ENCODE measurements at regions not wholly inside any gene's neighbourhood (a gene's known extent, or its start where the extent isn't known, plus 50 kb on each side); places are given as distances from the start of the nearest gene placed in this dataset.

DNA sequence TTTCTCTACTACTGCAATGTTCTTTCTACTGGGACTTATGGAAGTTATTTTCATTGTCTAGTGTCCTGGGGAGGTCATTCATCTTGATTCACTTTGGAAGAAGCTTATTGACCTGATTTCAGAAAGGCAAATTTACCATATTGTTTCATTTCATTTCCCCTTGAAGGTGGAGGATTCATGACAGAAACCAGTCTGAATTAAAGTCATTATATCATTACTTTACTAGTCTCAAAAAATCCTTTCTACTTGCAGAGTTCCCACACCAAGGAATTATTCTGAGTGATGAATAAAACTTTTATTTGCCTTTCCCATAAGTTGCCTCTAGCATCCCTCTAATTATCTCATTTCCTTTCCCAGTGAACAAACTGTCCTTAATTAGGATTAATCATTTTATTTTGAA lies 163.8 kb downstream of the RASSF9 start:
- TF ChIP-seq, protein P1, sequence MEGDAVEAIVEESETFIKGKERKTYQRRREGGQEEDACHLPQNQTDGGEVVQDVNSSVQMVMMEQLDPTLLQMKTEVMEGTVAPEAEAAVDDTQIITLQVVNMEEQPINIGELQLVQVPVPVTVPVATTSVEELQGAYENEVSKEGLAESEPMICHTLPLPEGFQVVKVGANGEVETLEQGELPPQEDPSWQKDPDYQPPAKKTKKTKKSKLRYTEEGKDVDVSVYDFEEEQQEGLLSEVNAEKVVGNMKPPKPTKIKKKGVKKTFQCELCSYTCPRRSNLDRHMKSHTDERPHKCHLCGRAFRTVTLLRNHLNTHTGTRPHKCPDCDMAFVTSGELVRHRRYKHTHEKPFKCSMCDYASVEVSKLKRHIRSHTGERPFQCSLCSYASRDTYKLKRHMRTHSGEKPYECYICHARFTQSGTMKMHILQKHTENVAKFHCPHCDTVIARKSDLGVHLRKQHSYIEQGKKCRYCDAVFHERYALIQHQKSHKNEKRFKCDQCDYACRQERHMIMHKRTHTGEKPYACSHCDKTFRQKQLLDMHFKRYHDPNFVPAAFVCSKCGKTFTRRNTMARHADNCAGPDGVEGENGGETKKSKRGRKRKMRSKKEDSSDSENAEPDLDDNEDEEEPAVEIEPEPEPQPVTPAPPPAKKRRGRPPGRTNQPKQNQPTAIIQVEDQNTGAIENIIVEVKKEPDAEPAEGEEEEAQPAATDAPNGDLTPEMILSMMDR (IDR thresholded peaks at IDR 0.05), result no peak
- TF ChIP-seq POLR2AphosphoS5 (IDR thresholded peaks at IDR 0.05) (no peak), POLR2A (IDR thresholded peaks at IDR 0.05) (no peak), EP300 (IDR thresholded peaks at IDR 0.05) (no peak)
